ENCODE measurements at regions not wholly inside any gene's neighbourhood (a gene's known extent, or its start where the extent isn't known, plus 50 kb on each side); places are given as distances from the start of the nearest gene placed in this dataset.

- no peak overlapping the region for H3K4me3 ChIP-seq (ENCODE audit: low read length)
- DNase-seq (ENCODE audit: low read depth), result no peak
- TF ChIP-seq CTCF (conservative IDR thresholded peaks at IDR 0.05; ENCODE audit: low read length), result no peak
These were observed 212.6 kb upstream of the LCORL start for GRCh38 chr4:18234108-18234507.

- no peak for DNase-seq (ENCODE audit: low read depth)
- TF ChIP-seq CTCF (conservative IDR thresholded peaks at IDR 0.05; ENCODE audit: low read length), result no peak
- no peak overlapping the region for H3K4me3 ChIP-seq (ENCODE audit: low read length)
These were observed 210.2 kb upstream of the LCORL start for GRCh38 chr4:18231726-18232125.

- H3K4me3 ChIP-seq (ENCODE audit: low read length), result no peak overlapping the region
- no peak for TF ChIP-seq CTCF (conservative IDR thresholded peaks at IDR 0.05; ENCODE audit: low read length)
- no peak for DNase-seq (ENCODE audit: low read depth)
These were observed 206.3 kb upstream of the LCORL start for GRCh38 chr4:18227880-18228279.

- H3K4me3 ChIP-seq (ENCODE audit: low read length), result no peak overlapping the region
- no peak for TF ChIP-seq CTCF (conservative IDR thresholded peaks at IDR 0.05; ENCODE audit: low read length)
- no peak for DNase-seq (ENCODE audit: low read depth)
These were observed 193.0 kb upstream of the LCORL start for GRCh38 chr4:18214411-18215055.

- TF ChIP-seq CTCF (conservative IDR thresholded peaks at IDR 0.05; ENCODE audit: low read length), result no peak
- DNase-seq (ENCODE audit: low read depth), result no peak
- no peak overlapping the region for H3K4me3 ChIP-seq (ENCODE audit: low read length)
These were observed 192.1 kb upstream of the LCORL start for GRCh38 chr4:18213576-18214198.

- no peak overlapping the region for H3K4me3 ChIP-seq (ENCODE audit: low read length)
- no peak for DNase-seq (ENCODE audit: low read depth)
- no peak for TF ChIP-seq CTCF (conservative IDR thresholded peaks at IDR 0.05; ENCODE audit: low read length)
These were observed 187.9 kb upstream of the LCORL start for GRCh38 chr4:18209448-18209847.

- no peak overlapping the region for H3K4me3 ChIP-seq (ENCODE audit: low read length)
- TF ChIP-seq CTCF (conservative IDR thresholded peaks at IDR 0.05; ENCODE audit: low read length), result no peak
- no peak for DNase-seq (ENCODE audit: low read depth)
These were observed 182.4 kb upstream of the LCORL start for GRCh38 chr4:18203966-18204365.
